ENCODE measurements at regions not wholly inside any gene's neighbourhood (a gene's known extent, or its start where the extent isn't known, plus 50 kb on each side); places are given as distances from the start of the nearest gene placed in this dataset.
A peak's percentile ranks its signal among the peaks of the same experiment; 100 is the strongest.

- Mint-ChIP-seq H3K9me3 (no peaks in the 10 kb centered on the region), H3K27me3 (no peaks in the 10 kb centered on the region), H3K4me3 (no peak overlapping the region), H3K27ac (ENCODE audit: low read depth) (no peak overlapping the region), H3K4me1 (peaks cover 13% of the 10 kb centered on the region), H3K36me3 (ENCODE audit: insufficient read depth) (no peaks in the 10 kb centered on the region)
- DNase-seq (ENCODE audit: low spot score in 2 of 2) = no peak
- ATAC-seq (replicated peaks; ENCODE audit: extremely low read depth, poor library complexity, severe bottlenecking) = no peak
Measured at GRCh38 chr10:88107296-88108097, 244.1 kb downstream of the PTEN start.

GRCh38 chr10:88108115-88108610 is 244.7 kb downstream of the PTEN start:
- no peaks in the 10 kb centered on the region for H3K9me3 Mint-ChIP-seq
- no peak overlapping the region for H3K4me3 Mint-ChIP-seq
- DNase-seq (ENCODE audit: low spot score in 2 of 2) = no peak
- H3K4me1 Mint-ChIP-seq = peaks cover 13% of the 10 kb centered on the region
- H3K27me3 Mint-ChIP-seq = no peaks in the 10 kb centered on the region
- H3K27ac Mint-ChIP-seq (ENCODE audit: low read depth) = no peak overlapping the region
- H3K36me3 Mint-ChIP-seq (ENCODE audit: insufficient read depth) = no peaks in the 10 kb centered on the region
- no peak for ATAC-seq (replicated peaks; ENCODE audit: extremely low read depth, poor library complexity, severe bottlenecking)

GRCh38 chr10:88110355-88110754 is 246.9 kb downstream of the PTEN start:
- Mint-ChIP-seq H3K9me3 (no peaks in the 10 kb centered on the region), H3K4me3 (no peak overlapping the region), H3K27me3 (no peaks in the 10 kb centered on the region), H3K4me1 (peaks cover 24% of the 10 kb centered on the region), H3K27ac (ENCODE audit: low read depth) (no peak overlapping the region), H3K36me3 (ENCODE audit: insufficient read depth) (no peaks in the 10 kb centered on the region)
- no peak for DNase-seq (ENCODE audit: low spot score in 2 of 2)
- no peak for ATAC-seq (replicated peaks; ENCODE audit: extremely low read depth, poor library complexity, severe bottlenecking)

GRCh38 chr10:88110822-88111221 is 247.4 kb downstream of the PTEN start:
- Mint-ChIP-seq H3K4me3 (no peak overlapping the region), H3K4me1 (peaks cover 24% of the 10 kb centered on the region), H3K9me3 (no peaks in the 10 kb centered on the region), H3K27ac (ENCODE audit: low read depth) (no peak overlapping the region), H3K27me3 (no peaks in the 10 kb centered on the region), H3K36me3 (ENCODE audit: insufficient read depth) (no peaks in the 10 kb centered on the region)
- ATAC-seq (replicated peaks; ENCODE audit: extremely low read depth, poor library complexity, severe bottlenecking) = no peak
- DNase-seq (ENCODE audit: low spot score in 2 of 2) = no peak

DNA sequence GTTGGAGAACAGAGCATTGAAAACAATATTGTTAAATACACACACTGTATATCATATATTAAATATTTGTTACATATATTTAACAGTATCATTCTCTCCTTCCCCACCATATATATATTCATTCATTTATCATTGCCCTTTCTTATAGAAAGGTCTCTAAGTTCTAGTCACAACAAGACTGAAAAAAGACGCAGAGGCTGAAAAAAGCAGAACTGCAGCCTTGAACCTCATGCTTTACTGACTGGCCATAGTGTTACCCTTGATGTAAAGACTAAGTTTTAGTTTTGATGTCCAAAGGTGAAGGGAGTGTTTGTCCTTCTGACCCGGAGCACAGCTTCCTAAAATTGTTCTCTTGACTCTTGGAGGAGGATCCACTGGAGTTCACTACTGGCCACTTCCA is 247.9 kb downstream of the PTEN start:
- DNase-seq (ENCODE audit: low spot score in 2 of 2) = no peak
- Mint-ChIP-seq H3K4me1 (peaks cover 24% of the 10 kb centered on the region), H3K9me3 (no peaks in the 10 kb centered on the region), H3K27me3 (no peaks in the 10 kb centered on the region), H3K4me3 (no peak overlapping the region), H3K36me3 (ENCODE audit: insufficient read depth) (no peaks in the 10 kb centered on the region), H3K27ac (ENCODE audit: low read depth) (no peak overlapping the region)
- ATAC-seq (replicated peaks; ENCODE audit: extremely low read depth, poor library complexity, severe bottlenecking) = no peak

- Mint-ChIP-seq H3K4me1 (peaks cover 15% of the 10 kb centered on the region), H3K4me3 (no peak overlapping the region), H3K27me3 (no peaks in the 10 kb centered on the region), H3K36me3 (ENCODE audit: insufficient read depth) (no peaks in the 10 kb centered on the region), H3K9me3 (no peaks in the 10 kb centered on the region), H3K27ac (ENCODE audit: low read depth) (no peak overlapping the region)
- ATAC-seq (replicated peaks; ENCODE audit: extremely low read depth, poor library complexity, severe bottlenecking) (no peak), DNase-seq (ENCODE audit: low spot score in 2 of 2) (no peak)
Measured at GRCh38 chr10:88113232-88113631, 249.8 kb downstream of the PTEN start.

DNA sequence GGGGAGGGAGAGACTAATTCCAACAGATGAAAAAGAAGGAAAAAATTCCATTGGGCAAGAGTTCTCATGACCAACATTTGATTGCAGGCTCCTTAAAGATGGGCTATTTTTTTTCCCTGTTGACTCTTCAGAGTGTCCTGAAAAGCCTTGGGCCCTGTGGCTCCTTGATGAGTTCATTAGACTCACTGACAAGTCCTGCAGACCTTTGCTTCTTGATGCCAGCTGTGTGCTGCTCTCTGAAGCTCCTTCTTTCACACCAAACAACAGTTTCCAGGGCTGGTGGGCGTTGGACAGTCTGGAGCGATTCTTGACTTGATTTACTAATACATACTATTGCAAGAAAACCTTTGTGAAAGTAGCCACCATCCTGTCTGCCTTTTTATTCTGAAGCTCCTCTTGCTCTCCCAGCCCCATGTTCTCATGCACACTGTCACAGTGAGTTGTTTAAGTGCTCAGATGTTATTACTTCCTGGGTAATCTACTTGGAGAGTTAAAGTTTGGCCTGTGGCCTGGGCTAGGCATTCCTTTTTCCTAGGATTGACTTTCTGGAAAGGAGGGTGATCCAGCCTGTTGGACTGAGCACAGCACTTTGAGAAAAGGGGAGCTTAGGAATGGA is 250.3 kb downstream of the PTEN start:
- no peaks in the 10 kb centered on the region for H3K27me3 Mint-ChIP-seq
- H3K4me1 Mint-ChIP-seq = peaks cover 12% of the 10 kb centered on the region
- no peaks in the 10 kb centered on the region for H3K36me3 Mint-ChIP-seq (ENCODE audit: insufficient read depth)
- no peak for ATAC-seq (replicated peaks; ENCODE audit: extremely low read depth, poor library complexity, severe bottlenecking)
- H3K27ac Mint-ChIP-seq (ENCODE audit: low read depth) = no peak overlapping the region
- H3K4me3 Mint-ChIP-seq = no peak overlapping the region
- DNase-seq (ENCODE audit: low spot score in 2 of 2) = no peak
- no peaks in the 10 kb centered on the region for H3K9me3 Mint-ChIP-seq

DNA sequence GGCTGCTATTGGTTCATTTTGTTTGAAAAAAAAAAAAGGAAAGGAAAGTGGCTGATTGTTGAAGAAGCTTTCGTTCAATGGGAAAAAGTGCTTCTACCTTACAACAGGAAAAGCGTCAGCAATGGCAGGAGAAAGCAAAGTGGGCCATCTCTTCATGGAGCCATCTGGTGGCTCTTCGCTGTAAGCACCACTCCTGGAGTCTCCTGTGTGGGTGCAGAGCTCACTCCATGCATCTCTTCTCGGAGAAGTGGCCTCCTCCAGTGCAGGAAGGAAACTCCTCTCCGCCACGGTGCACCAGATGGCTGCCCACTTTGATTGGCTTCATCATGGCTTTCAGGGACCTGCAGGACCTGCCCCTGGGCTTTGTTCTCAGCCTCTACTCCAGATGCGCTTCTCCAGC is 250.9 kb downstream of the PTEN start:
- no peaks in the 10 kb centered on the region for H3K9me3 Mint-ChIP-seq
- no peaks in the 10 kb centered on the region for H3K27me3 Mint-ChIP-seq
- H3K27ac Mint-ChIP-seq (ENCODE audit: low read depth) = no peak overlapping the region
- H3K36me3 Mint-ChIP-seq (ENCODE audit: insufficient read depth) = no peaks in the 10 kb centered on the region
- H3K4me3 Mint-ChIP-seq = no peak overlapping the region
- DNase-seq (ENCODE audit: low spot score in 2 of 2) (no peak), ATAC-seq (replicated peaks; ENCODE audit: extremely low read depth, poor library complexity, severe bottlenecking) (no peak)
- peaks cover 12% of the 10 kb centered on the region for H3K4me1 Mint-ChIP-seq

DNA sequence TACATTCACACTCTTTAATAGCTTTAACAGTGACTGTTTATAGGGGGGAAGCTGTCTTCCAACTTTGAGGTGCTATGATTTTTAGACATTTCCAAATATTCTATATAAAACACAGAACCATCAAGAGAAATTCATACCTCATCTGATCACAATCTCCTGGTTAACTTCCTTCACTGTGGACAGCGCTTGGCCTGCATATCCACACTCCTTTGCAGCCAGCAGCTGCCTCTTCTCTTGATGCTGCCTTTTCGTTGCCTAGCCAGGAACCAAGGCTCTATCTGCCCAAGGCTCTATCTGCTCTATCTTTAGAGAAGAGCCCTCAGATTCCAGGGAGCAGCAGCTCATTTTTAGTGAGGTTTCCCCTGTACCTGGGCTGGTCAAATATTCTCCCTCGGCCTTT is 252.0 kb downstream of the PTEN start:
- no peak for ATAC-seq (replicated peaks; ENCODE audit: extremely low read depth, poor library complexity, severe bottlenecking)
- no peaks in the 10 kb centered on the region for H3K36me3 Mint-ChIP-seq (ENCODE audit: insufficient read depth)
- no peak for DNase-seq (ENCODE audit: low spot score in 2 of 2)
- H3K9me3 Mint-ChIP-seq = no peaks in the 10 kb centered on the region
- H3K27me3 Mint-ChIP-seq = no peaks in the 10 kb centered on the region
- H3K4me3 Mint-ChIP-seq = no peak overlapping the region
- peaks cover 12% of the 10 kb centered on the region for H3K4me1 Mint-ChIP-seq
- no peak overlapping the region for H3K27ac Mint-ChIP-seq (ENCODE audit: low read depth)

DNA sequence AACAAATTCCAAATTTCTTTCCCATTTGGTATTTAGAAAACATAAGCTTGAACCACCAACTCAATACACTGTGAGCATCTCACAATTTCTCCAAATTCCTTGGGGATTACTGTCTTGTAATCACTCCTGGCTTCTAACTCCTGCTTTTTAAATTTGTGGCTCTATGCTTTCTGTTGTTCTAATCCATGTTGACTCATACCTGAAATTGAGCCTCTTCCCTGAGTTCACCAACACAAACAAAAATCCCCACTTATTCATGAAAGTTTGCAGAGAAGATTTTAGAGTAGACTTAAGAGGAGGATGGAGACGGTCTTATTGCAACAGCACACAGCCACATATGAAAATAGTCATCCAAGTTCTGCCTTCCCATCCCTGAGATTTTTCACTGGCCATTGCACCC is 252.5 kb downstream of the PTEN start:
- Mint-ChIP-seq H3K27me3 (no peaks in the 10 kb centered on the region), H3K27ac (ENCODE audit: low read depth) (no peak overlapping the region), H3K4me1 (peaks cover 12% of the 10 kb centered on the region), H3K9me3 (no peaks in the 10 kb centered on the region), H3K36me3 (ENCODE audit: insufficient read depth) (no peaks in the 10 kb centered on the region), H3K4me3 (no peak overlapping the region)
- DNase-seq (ENCODE audit: low spot score in 2 of 2) (no peak), ATAC-seq (replicated peaks; ENCODE audit: extremely low read depth, poor library complexity, severe bottlenecking) (no peak)

DNA sequence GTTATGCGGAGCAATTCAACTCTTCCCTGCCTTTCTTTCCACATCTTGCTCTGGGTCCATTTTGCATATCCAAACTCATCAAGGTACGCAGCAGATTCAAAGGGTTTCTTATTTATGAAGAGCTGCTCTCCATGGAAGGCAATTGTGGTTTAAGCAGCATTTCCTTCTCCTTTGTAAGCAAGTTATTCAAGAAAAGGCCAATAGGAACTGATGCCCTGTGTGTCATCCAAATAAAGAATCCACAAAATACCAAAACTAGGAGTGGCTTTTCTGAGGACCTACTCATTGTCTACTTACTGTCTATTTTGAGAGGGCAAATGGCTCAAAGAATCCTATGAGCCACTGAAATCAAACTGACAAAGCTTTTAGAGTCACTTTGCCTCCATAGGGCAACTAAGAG is 253.1 kb downstream of the PTEN start:
- Mint-ChIP-seq H3K4me1 (peaks cover 12% of the 10 kb centered on the region), H3K4me3 (no peak overlapping the region), H3K36me3 (ENCODE audit: insufficient read depth) (no peaks in the 10 kb centered on the region), H3K9me3 (no peaks in the 10 kb centered on the region), H3K27me3 (no peaks in the 10 kb centered on the region), H3K27ac (ENCODE audit: low read depth) (no peak overlapping the region)
- DNase-seq (ENCODE audit: low spot score in 2 of 2) = no peak
- no peak for ATAC-seq (replicated peaks; ENCODE audit: extremely low read depth, poor library complexity, severe bottlenecking)

DNA sequence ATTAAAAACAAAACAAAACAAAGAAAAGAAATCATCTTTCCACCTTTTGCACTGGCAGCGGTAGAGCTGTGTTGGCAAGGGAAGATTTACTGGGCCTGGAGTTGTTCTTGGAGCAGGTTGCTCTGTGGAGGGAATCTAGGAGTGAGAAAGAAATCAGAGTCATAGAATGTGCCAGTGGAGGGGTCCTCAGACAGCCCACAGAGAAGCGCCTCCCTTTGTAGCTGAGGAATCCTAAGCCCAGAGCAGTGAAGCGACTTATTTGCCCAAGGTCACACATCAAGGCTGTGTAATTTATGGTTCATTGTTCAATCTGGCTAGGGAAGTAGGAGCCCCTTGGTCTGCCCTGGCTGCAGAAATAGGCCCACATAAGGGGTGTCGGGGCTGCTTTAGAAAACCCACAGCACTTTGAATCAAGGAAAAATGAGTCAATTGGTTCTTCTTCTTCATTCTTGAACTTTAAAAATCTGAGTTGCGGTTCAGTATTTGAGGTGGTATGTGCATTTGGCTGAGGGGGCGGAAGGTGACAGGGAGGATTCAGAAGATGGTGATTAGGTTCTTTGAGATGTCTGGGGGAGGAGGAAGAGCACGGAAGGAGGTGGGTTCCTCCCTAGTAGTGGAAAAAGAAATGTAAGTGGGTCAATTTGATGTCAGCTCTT is 253.7 kb downstream of the PTEN start:
- no peaks in the 10 kb centered on the region for H3K27me3 Mint-ChIP-seq
- no peaks in the 10 kb centered on the region for H3K9me3 Mint-ChIP-seq
- H3K27ac Mint-ChIP-seq (ENCODE audit: low read depth) = no peak overlapping the region
- H3K36me3 Mint-ChIP-seq (ENCODE audit: insufficient read depth) = no peaks in the 10 kb centered on the region
- H3K4me1 Mint-ChIP-seq = peaks cover 12% of the 10 kb centered on the region
- no peak overlapping the region for H3K4me3 Mint-ChIP-seq
- ATAC-seq (replicated peaks; ENCODE audit: extremely low read depth, poor library complexity, severe bottlenecking) (peak; percentile 28), DNase-seq (ENCODE audit: low spot score in 2 of 2) (no peak)
